ENCODE measurements at regions not wholly inside any gene's neighbourhood (a gene's known extent, or its start where the extent isn't known, plus 50 kb on each side); places are given as distances from the start of the nearest gene placed in this dataset.

GRCh38 chr15:91765660-91766059, 87.8 kb upstream of the SLCO3A1 start:
- no peak for TF ChIP-seq CTCF (IDR thresholded peaks at IDR 0.05)
- TF ChIP-seq POLR2A (IDR thresholded peaks at IDR 0.05) = no peak
